ENCODE measurements at regions not wholly inside any gene's neighbourhood (a gene's known extent, or its start where the extent isn't known, plus 50 kb on each side); places are given as distances from the start of the nearest gene placed in this dataset.

GRCh38 chr5:62199792-62200716 lies 106.0 kb upstream of the KIF2A start:
- H3K9me3 Mint-ChIP-seq (ENCODE audit: low read depth), result no peaks in the 10 kb centered on the region
- TF ChIP-seq CTCF (IDR thresholded peaks at IDR 0.05; ENCODE audit: unreplicated experiment), result no peak
- H3K4me1 Mint-ChIP-seq (ENCODE audit: low read depth), result no peaks in the 10 kb centered on the region
- H3K4me3 Mint-ChIP-seq (ENCODE audit: low read depth), result no peak overlapping the region
- no peaks in the 10 kb centered on the region for H3K36me3 Mint-ChIP-seq (ENCODE audit: insufficient read depth)
- no peak overlapping the region for H3K27ac Mint-ChIP-seq
- peaks cover 2% of the 10 kb centered on the region for H3K27me3 Mint-ChIP-seq
- no peak for DNase-seq (ENCODE audit: low spot score, unreplicated experiment)

- no peak for DNase-seq (ENCODE audit: low spot score, unreplicated experiment)
- Mint-ChIP-seq H3K27ac (no peak overlapping the region), H3K9me3 (ENCODE audit: low read depth) (no peaks in the 10 kb centered on the region), H3K4me1 (ENCODE audit: low read depth) (peaks cover 7% of the 10 kb centered on the region), H3K36me3 (ENCODE audit: insufficient read depth) (no peaks in the 10 kb centered on the region), H3K4me3 (ENCODE audit: low read depth) (no peak overlapping the region), H3K27me3 (peaks cover 4% of the 10 kb centered on the region)
- peak; percentile 27 for TF ChIP-seq CTCF (IDR thresholded peaks at IDR 0.05; ENCODE audit: unreplicated experiment)
These were observed 99.7 kb upstream of the KIF2A start for GRCh38 chr5:62206150-62206829.

GRCh38 chr5:62208218-62208852 lies 97.7 kb upstream of the KIF2A start:
- Mint-ChIP-seq H3K4me3 (ENCODE audit: low read depth) (no peak overlapping the region), H3K27ac (no peak overlapping the region), H3K9me3 (ENCODE audit: low read depth) (no peaks in the 10 kb centered on the region), H3K4me1 (ENCODE audit: low read depth) (peaks cover 7% of the 10 kb centered on the region), H3K36me3 (ENCODE audit: insufficient read depth) (no peaks in the 10 kb centered on the region), H3K27me3 (peaks cover 4% of the 10 kb centered on the region)
- DNase-seq (ENCODE audit: low spot score, unreplicated experiment), result no peak
- TF ChIP-seq CTCF (IDR thresholded peaks at IDR 0.05; ENCODE audit: unreplicated experiment), result no peak

- Mint-ChIP-seq H3K36me3 (ENCODE audit: insufficient read depth) (no peaks in the 10 kb centered on the region), H3K4me1 (ENCODE audit: low read depth) (peaks cover 7% of the 10 kb centered on the region), H3K27ac (no peak overlapping the region), H3K9me3 (ENCODE audit: low read depth) (no peaks in the 10 kb centered on the region), H3K27me3 (no peaks in the 10 kb centered on the region), H3K4me3 (ENCODE audit: low read depth) (no peak overlapping the region)
- TF ChIP-seq CTCF (IDR thresholded peaks at IDR 0.05; ENCODE audit: unreplicated experiment), result no peak
- no peak for DNase-seq (ENCODE audit: low spot score, unreplicated experiment)
These were observed 94.6 kb upstream of the KIF2A start for GRCh38 chr5:62211405-62211804.

- Mint-ChIP-seq H3K4me3 (ENCODE audit: low read depth) (no peak overlapping the region), H3K27me3 (no peaks in the 10 kb centered on the region), H3K36me3 (ENCODE audit: insufficient read depth) (no peaks in the 10 kb centered on the region), H3K4me1 (ENCODE audit: low read depth) (peaks cover 7% of the 10 kb centered on the region), H3K9me3 (ENCODE audit: low read depth) (no peaks in the 10 kb centered on the region), H3K27ac (no peak overlapping the region)
- TF ChIP-seq CTCF (IDR thresholded peaks at IDR 0.05; ENCODE audit: unreplicated experiment), result no peak
- DNase-seq (ENCODE audit: low spot score, unreplicated experiment), result no peak
These were observed 93.4 kb upstream of the KIF2A start for GRCh38 chr5:62212648-62213047.
